Thyroid gland (tissue), 4 donors: ENCODE measurements at regions not wholly inside any gene's neighbourhood (a gene's known extent, or its start where the extent isn't known, plus 50 kb on each side); places are given as distances from the start of the nearest gene placed in this dataset.

ENCODE experiments used
- CTCF ChIP-seq, 6 experiments: fragments of 200-600 bp in 3 of 6; fragments of 450-650 bp in 3 of 6; sonication (generic) in 3 of 6; IDR thresholded peaks; one replicate each; pipeline ENCODE4 v1.5.1; 2016 to 2019; ENCODE audit warnings: antibody characterized with exemption in 6 of 6, mild to moderate bottlenecking in 2 of 6, inconsistent platforms in 1 of 6, moderate library complexity in 1 of 6
- POLR2A ChIP-seq, 2 donors: fragments of 450-650 bp; IDR thresholded peaks; one replicate each; pipeline ENCODE4 v1.6.1; 2017; ENCODE audit warnings: antibody characterized with exemption in 2 of 2, mild to moderate bottlenecking in 2 of 2, moderate library complexity in 1 of 2

- no peak for TF ChIP-seq CTCF (IDR thresholded peaks at IDR 0.05)
- TF ChIP-seq POLR2A (IDR thresholded peaks at IDR 0.05), result no peak
Measured at GRCh38 chr7:19984231-19984632, 210.8 kb upstream of the TMEM196 start.
